A549 (cell line): ENCODE measurements at regions not wholly inside any gene's neighbourhood (a gene's known extent, or its start where the extent isn't known, plus 50 kb on each side); places are given as distances from the start of the nearest gene placed in this dataset.

Experiments
- ATAC-seq, 2 experiments: fragments of 200-7000 bp in 1 of 2; fragments of >200 bp in 1 of 2; cut with Nextera tagmentation in 1 of 2; cut with Tn5 transposase in 1 of 2; 3 replicates each; pipeline versions ENCODE4 v1.8.0 to v1.9.1; 2018 to 2020; ENCODE audit warnings: mild to moderate bottlenecking in 1 of 2, moderate library complexity in 1 of 2
- CTCF ChIA-PET: fragments of 300-600 bp; sonication (Branson Sonifier 250); formaldehyde crosslinking; extraction: SDS; loops from one replicate; lab custom pipeline; 2021; ENCODE audit warnings: antibody characterized with exemption, inconsistent platforms; lab: Yijun Ruan, JAX
- POLR2A ChIA-PET: fragments of 350-600 bp; formaldehyde crosslinking; extraction: SDS; loops from one replicate; lab custom pipeline; 2021; ENCODE audit warnings: antibody characterized with exemption, inconsistent platforms; lab: Yijun Ruan, JAX
- DNase-seq, 2 experiments: peaks; one replicate each; pipeline versions ENCODE4 v3.0.0 to v3.0.0-alpha.2; 2011 to 2016; ENCODE audit warnings: low read depth in 1 of 2, low spot score in 1 of 2
- FAIRE-seq: peaks from 2 replicates; lab custom pipeline; 2011; peaks lifted over from hg19 to GRCh38; lab: Jason Lieb, UNC
- H3K27ac ChIP-seq, 2 experiments: fragments of >200 bp; sonication (Bioruptor Twin); formaldehyde crosslinking; 3 replicates each; pipeline ENCODE4 v1.5.1; 2016 to 2017
- H3K4me1 ChIP-seq: fragments of >200 bp; sonication (Bioruptor Twin); formaldehyde crosslinking; 3 replicates; pipeline ENCODE4 v1.6.1; 2016
- H3K4me2 ChIP-seq: fragments of >200 bp; sonication (Bioruptor Twin); formaldehyde crosslinking; 3 replicates; pipeline ENCODE4 v1.6.1; 2016
- H3K4me3 ChIP-seq: fragments of >200 bp; sonication (Bioruptor Twin); formaldehyde crosslinking; 3 replicates; pipeline ENCODE4 v1.5.1; 2016
- H3K9me3 ChIP-seq: fragments of >200 bp; sonication (Bioruptor Twin); formaldehyde crosslinking; 3 replicates; pipeline ENCODE4 v1.6.1; 2016
- CEBPB ChIP-seq, 2 experiments: fragments of >200 bp in 1 of 2; sonication (Bioruptor Twin) in 1 of 2; formaldehyde crosslinking in 1 of 2; IDR thresholded peaks; 2 replicates each; pipeline ENCODE4 v1.6.1; 2012 to 2016
- CHD4 ChIP-seq: fragments of 200-600 bp; sonication (generic); IDR thresholded peaks from 2 replicates; pipeline ENCODE4 v1.6.1; 2016; ENCODE audit warnings: antibody characterized with exemption, mild to moderate bottlenecking, borderline replicate concordance
- EHMT2 ChIP-seq: fragments of 200-600 bp; sonication (generic); IDR thresholded peaks from 2 replicates; pipeline ENCODE4 v1.6.1; 2016; ENCODE audit warnings: antibody characterized with exemption, low read depth, mild to moderate bottlenecking, moderate library complexity
- FOSL2 ChIP-seq, 2 experiments: fragments of 450-650 bp in 1 of 2; fragments of >200 bp in 1 of 2; sonication (Bioruptor Twin) in 1 of 2; formaldehyde crosslinking; IDR thresholded peaks; 2 replicates each; pipeline versions ENCODE4 v1.5.0 to v1.6.1; 2016 to 2020; ENCODE audit warnings: mild to moderate bottlenecking in 1 of 2, moderate library complexity in 1 of 2
- HDAC2 ChIP-seq: fragments of 200-600 bp; sonication (generic); IDR thresholded peaks from 2 replicates; pipeline ENCODE4 v1.6.1; 2016
- HOXA7 ChIP-seq: fragments of 250-450 bp; sonication (Bioruptor Pico); IDR thresholded peaks from 2 replicates; pipeline ENCODE4 v1.5.0; 2020; ENCODE audit warnings: mild to moderate bottlenecking, moderate library complexity
- JUN ChIP-seq, 2 experiments: fragments of >200 bp; sonication (Bioruptor Twin); formaldehyde crosslinking; IDR thresholded peaks; 2 replicates in 1 of 2; 3 replicates in 1 of 2; pipeline ENCODE4 v1.6.1; 2016 to 2017
- MAFK ChIP-seq: fragments of 450-650 bp; IDR thresholded peaks from 2 replicates; pipeline ENCODE4 v1.6.1; 2014; ENCODE audit not compliant: partially characterized antibody
- NFE2L2 ChIP-seq: fragments of 150-350 bp; conservative IDR thresholded peaks from 2 replicates; pipeline ENCODE4 v1.6.1; 2014; ENCODE audit warnings: low read length
- PHF8 ChIP-seq: fragments of 200-600 bp; sonication (generic); IDR thresholded peaks from 2 replicates; pipeline ENCODE4 v1.6.1; 2016; ENCODE audit warnings: low read depth, mild to moderate bottlenecking, antibody characterized with exemption, moderate library complexity, borderline replicate concordance
- POLR2A ChIP-seq: IDR thresholded peaks from 2 replicates; pipeline ENCODE4 v1.6.1; 2012; ENCODE audit warnings: mild to moderate bottlenecking, low read length
- POLR2AphosphoS2 ChIP-seq: conservative IDR thresholded peaks from 2 replicates; pipeline ENCODE4 v1.6.1; 2012; ENCODE audit warnings: low read length, improper control_type of control experiment, inconsistent platforms
- RARB ChIP-seq: fragments of 250-450 bp; sonication (Bioruptor Pico); IDR thresholded peaks from 2 replicates; pipeline ENCODE4 v1.8.0; 2021; ENCODE audit warnings: mild to moderate bottlenecking, moderate library complexity
- RFX5 ChIP-seq: fragments of 450-650 bp; IDR thresholded peaks from 2 replicates; pipeline ENCODE4 v1.7.1; 2014; ENCODE audit warnings: antibody characterized with exemption, mild to moderate bottlenecking, moderate library complexity
- SREBF2 ChIP-seq: fragments of 450-650 bp; IDR thresholded peaks from 2 replicates; pipeline ENCODE4 v1.6.1; 2014; ENCODE audit warnings: mild to moderate bottlenecking, moderate library complexity
- TP53 ChIP-seq: fragments of 250-450 bp; sonication (Bioruptor Pico); IDR thresholded peaks from 2 replicates; pipeline ENCODE4 v1.5.0; 2021; ENCODE audit warnings: mild to moderate bottlenecking, moderate library complexity
- ZFP36 ChIP-seq: fragments of 450-650 bp; IDR thresholded peaks from 2 replicates; pipeline ENCODE4 v1.6.1; 2014; ENCODE audit warnings: borderline replicate concordance; ENCODE audit not compliant: partially characterized antibody
- WGBS: methylation state at CpG from one replicate; pipeline ENCODE4 v1.1.6; 2017; ENCODE audit errors: missing lambda C conversion rate; 5-methylcytosine and 5-hydroxymethylcytosine counted together
- TF ChIP-seq, protein P1 (sequence below): fragments of 150-350 bp; IDR thresholded peaks from 2 replicates; pipeline ENCODE4 v1.6.1; 2014; ENCODE audit warnings: low read depth, mild to moderate bottlenecking, low read length
- TF ChIP-seq, protein P2 (sequence below): fragments of 200-600 bp; sonication (generic); IDR thresholded peaks from 2 replicates; pipeline ENCODE4 v1.6.1; 2016; ENCODE audit warnings: antibody characterized with exemption, mild to moderate bottlenecking, moderate library complexity
- TF ChIP-seq, protein P3 (sequence below): IDR thresholded peaks from 2 replicates; pipeline ENCODE4 v1.6.1; 2012

DNA sequence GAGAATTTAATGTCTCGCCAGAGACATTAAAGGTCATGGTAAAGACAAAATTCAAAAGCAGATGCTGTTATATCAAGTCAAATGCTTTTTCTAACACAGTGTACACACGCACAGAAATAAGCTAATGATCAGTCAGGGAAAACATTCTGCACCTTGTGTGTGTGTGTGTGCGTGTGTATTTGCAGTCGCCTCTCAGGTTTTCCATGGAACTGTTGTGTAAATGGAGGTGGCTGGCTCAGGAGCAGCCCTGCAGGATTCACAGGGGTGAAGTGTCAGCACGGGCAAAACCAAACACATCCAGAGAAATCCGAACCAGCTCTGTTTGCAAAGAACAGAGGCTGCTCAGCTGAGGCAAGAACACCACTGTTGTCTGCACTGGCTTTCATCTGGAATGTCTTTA lies 76.2 kb upstream of the YWHAQ start:
- Histone ChIP-seq H3K9me3 (0 out of 3 replicates have a peak, but pooled peaks cover 3% of the 10 kb centered on the region), H3K4me1 (peaks cover 30% of the 10 kb centered on the region), H3K27ac (peak overlapping the region; percentile 35 to 95; a peak in 2 of 6 replicates), H3K4me3 (no peak overlapping the region), H3K4me2 (no peak overlapping the region)
- FAIRE-seq: no peak
- WGBS: 76% methylated on average over 6 of the region's 6 CpGs
- CTCF ChIA-PET: interaction anchor here (1.1 to 2.5 kb wide), 3 partner anchors 14 to 63 kb away, joined by 4 to 12 read pairs (median 4); no protein-coding TSS in a partner anchor
- TF ChIP-seq POLR2AphosphoS2 (no peak), FOSL2 (IDR thresholded peaks at IDR 0.05) (no peak), FOSL2 (CRISPR knock-in tag; IDR thresholded peaks at IDR 0.05) (no peak), RFX5 (no peak), POLR2A (no peak), JUN (IDR thresholded peaks at IDR 0.05) (no peak), SREBF2 (no peak), EHMT2 (no peak)
- TF ChIP-seq, protein P1, sequence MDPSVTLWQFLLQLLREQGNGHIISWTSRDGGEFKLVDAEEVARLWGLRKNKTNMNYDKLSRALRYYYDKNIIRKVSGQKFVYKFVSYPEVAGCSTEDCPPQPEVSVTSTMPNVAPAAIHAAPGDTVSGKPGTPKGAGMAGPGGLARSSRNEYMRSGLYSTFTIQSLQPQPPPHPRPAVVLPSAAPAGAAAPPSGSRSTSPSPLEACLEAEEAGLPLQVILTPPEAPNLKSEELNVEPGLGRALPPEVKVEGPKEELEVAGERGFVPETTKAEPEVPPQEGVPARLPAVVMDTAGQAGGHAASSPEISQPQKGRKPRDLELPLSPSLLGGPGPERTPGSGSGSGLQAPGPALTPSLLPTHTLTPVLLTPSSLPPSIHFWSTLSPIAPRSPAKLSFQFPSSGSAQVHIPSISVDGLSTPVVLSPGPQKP: no peak
- POLR2A ChIA-PET: no interaction called here
- no peak for DNase-seq
- ATAC-seq: no peak

DNA sequence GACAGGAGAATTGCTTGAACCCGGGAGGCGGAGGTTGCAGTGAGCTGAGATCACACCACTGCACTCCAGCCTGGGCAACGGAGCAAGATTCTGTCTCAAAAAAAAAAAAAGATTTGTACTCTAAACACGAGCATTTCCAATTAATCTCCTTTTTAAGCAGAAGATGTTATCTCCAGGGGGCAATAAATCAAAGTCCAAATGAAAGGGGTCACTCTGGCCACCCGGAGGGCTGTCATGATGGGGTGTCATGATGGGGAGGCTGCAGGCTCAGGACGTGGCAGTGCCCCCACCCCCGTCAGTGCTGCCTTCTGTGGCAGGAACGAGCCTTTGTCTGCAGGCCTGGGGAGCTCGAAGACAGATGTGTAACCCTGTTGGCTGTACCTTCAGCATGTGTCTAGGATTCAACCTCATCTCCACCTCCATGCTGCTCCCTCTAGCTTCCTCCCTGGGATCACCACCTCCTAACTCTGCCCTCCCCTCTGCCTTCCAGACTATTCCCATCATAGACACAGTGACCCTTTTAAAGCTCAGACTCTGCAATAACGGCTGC lies 76.9 kb upstream of the YWHAQ start:
- ATAC-seq (no peak), DNase-seq (no peak), FAIRE-seq (no peak)
- Histone ChIP-seq H3K4me3 (no peak overlapping the region), H3K9me3 (0 out of 3 replicates have a peak, but pooled peaks cover 3% of the 10 kb centered on the region), H3K4me2 (no peak overlapping the region), H3K27ac (peak overlapping the region in 1 of 2 experiments; percentile 26; a peak in 2 of 6 replicates), H3K4me1 (peaks cover 23% of the 10 kb centered on the region)
- ChIA-PET POLR2A (no interaction called here), CTCF (interaction anchor here (0.9 to 2.5 kb wide), 9 partner anchors 11 to 91 kb away, joined by 3 to 12 read pairs (median 4); no protein-coding TSS in a partner anchor)
- WGBS: 77% methylated on average over 10 of the region's 10 CpGs
- no peak for TF ChIP-seq RARB (CRISPR knock-in tag)

DNA sequence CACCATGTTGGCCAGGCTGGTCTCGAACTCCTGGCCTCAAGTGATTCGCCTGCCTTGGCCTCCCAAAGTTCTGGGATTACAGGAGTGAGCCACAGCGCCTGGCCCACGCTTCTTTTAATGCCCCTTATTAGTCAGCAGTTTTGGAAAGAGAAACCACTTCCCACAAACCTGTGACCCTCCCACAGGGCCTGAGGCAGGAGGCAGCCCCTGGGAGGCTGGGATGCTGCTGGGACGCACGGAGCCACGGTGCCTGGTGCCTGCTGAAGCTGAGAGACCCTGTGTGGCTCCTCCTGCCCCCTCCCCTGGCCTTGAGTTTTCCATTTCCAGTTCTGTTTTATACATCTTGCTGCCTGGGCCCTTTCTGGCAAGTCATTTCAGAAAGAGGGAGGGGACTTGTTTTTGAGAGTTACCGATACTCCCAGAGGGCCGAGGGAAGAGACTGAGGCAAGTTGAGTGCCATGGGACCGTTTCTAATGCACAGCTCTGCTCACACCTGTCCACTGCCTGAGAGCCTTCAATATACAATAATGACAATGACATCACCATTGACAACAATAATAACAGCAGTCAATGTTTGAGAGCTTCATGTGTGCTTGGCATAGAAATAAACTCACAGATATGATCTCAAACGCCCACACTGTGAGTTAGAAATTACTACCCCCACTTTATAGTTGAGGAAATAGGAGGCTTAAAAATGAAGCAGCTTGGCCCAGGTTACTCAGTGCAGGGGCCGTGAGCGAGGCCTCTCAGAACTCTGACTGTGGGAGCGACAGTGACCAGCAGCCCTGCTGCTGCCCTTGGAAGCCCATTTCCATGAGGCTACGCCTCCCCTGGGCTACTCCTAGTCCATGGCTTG lies 78.1 kb upstream of the YWHAQ start:
- H3K9me3 ChIP-seq: 0 out of 3 replicates have a peak, but pooled peaks cover 3% of the 10 kb centered on the region
- peak overlapping the region in 1 of 2 experiments; percentile 35; a peak in 3 of 6 replicates for H3K27ac ChIP-seq
- ChIA-PET POLR2A (no interaction called here), CTCF (interaction anchor here (0.9 to 2.5 kb wide), 6 partner anchors 8 to 63 kb away, joined by 3 to 12 read pairs (median 4); no protein-coding TSS in a partner anchor)
- H3K4me3 ChIP-seq: no peak overlapping the region
- ATAC-seq: no peak
- TF ChIP-seq HDAC2: no peak
- TF ChIP-seq MAFK: peak; percentile 18
- H3K4me1 ChIP-seq: peaks cover 11% of the 10 kb centered on the region
- H3K4me2 ChIP-seq: no peak overlapping the region
- 83% methylated on average over 15 of the region's 15 CpGs for WGBS
- FAIRE-seq: no peak
- DNase-seq: no peak

DNA sequence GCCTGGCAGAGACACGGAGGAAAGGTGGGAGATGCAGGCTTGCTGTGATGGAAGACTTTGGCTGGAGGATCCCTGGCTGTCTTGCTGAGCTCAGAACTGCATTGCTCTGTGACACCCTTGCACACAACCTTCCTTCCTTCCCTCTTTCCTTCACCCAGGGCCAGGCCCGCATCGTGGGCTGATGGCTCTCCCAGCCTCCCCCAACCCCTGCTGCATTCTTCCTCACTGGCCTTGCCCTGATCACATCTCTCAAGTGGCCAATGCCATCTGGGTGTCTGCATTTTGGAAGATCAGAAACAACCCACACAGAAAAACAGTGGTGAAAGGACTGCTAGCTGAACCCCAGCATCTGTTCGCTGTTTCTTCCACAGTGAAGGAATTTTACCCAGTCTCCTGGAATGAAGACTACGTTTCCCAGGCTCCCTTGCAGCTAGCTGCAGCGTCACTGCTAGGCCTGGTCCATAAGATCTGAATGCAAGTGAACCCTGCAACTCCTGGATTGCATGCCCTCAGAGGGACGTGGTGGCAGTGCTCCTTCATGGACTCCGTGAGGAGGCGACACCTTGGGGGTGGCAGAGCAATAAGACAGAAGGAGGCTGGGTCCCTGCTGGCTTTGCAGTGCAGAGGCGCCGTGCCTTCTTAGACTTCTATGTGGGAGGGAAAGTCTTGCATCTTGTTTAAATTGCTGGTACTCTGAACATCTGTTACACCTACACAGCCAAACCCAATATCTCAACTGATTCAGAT lies 78.9 kb upstream of the YWHAQ start:
- Histone ChIP-seq H3K4me3 (no peak overlapping the region), H3K4me2 (no peak overlapping the region), H3K4me1 (peaks cover 3% of the 10 kb centered on the region; the same call in 2 of the 3 replicates), H3K9me3 (0 out of 3 replicates have a peak, but pooled peaks cover 3% of the 10 kb centered on the region), H3K27ac (no peak overlapping the region)
- ATAC-seq (no peak), FAIRE-seq (no peak), DNase-seq (no peak)
- 90% methylated on average over 11 of the region's 11 CpGs for WGBS
- POLR2A ChIA-PET: no interaction called here
- CTCF ChIA-PET: no interaction called here
- TF ChIP-seq SREBF2 (no peak), PHF8 (no peak), HOXA7 (CRISPR knock-in tag) (no peak), ZFP36 (no peak), TP53 (no peak), NFE2L2 (no peak), CHD4 (no peak), EHMT2 (no peak), CEBPB (IDR thresholded peaks at IDR 0.05) (no peak), HDAC2 (no peak)
- TF ChIP-seq, protein P1: no peak
- TF ChIP-seq, protein P2, sequence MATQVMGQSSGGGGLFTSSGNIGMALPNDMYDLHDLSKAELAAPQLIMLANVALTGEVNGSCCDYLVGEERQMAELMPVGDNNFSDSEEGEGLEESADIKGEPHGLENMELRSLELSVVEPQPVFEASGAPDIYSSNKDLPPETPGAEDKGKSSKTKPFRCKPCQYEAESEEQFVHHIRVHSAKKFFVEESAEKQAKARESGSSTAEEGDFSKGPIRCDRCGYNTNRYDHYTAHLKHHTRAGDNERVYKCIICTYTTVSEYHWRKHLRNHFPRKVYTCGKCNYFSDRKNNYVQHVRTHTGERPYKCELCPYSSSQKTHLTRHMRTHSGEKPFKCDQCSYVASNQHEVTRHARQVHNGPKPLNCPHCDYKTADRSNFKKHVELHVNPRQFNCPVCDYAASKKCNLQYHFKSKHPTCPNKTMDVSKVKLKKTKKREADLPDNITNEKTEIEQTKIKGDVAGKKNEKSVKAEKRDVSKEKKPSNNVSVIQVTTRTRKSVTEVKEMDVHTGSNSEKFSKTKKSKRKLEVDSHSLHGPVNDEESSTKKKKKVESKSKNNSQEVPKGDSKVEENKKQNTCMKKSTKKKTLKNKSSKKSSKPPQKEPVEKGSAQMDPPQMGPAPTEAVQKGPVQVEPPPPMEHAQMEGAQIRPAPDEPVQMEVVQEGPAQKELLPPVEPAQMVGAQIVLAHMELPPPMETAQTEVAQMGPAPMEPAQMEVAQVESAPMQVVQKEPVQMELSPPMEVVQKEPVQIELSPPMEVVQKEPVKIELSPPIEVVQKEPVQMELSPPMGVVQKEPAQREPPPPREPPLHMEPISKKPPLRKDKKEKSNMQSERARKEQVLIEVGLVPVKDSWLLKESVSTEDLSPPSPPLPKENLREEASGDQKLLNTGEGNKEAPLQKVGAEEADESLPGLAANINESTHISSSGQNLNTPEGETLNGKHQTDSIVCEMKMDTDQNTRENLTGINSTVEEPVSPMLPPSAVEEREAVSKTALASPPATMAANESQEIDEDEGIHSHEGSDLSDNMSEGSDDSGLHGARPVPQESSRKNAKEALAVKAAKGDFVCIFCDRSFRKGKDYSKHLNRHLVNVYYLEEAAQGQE: no peak
- TF ChIP-seq, protein P3, sequence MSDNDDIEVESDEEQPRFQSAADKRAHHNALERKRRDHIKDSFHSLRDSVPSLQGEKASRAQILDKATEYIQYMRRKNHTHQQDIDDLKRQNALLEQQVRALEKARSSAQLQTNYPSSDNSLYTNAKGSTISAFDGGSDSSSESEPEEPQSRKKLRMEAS: no peak
